Prostate gland (tissue), 2 donors: ENCODE measurements at regions not wholly inside any gene's neighbourhood (a gene's known extent, or its start where the extent isn't known, plus 50 kb on each side); places are given as distances from the start of the nearest gene placed in this dataset.

Experiments
- DNase-seq: peaks from one replicate; pipeline ENCODE4 v3.0.0-alpha.2; 2019; ENCODE audit warnings: low spot score
- H3K27ac ChIP-seq, 2 donors: fragments of 200-600 bp; sonication (generic); 2 replicates each; pipeline ENCODE4 v1.5.1; 2017 to 2019
- H3K27me3 ChIP-seq: fragments of 200-600 bp; sonication (generic); replicated peaks from 2 replicates; pipeline ENCODE4 v1.5.1; 2019; ENCODE audit not compliant: insufficient read depth
- H3K36me3 ChIP-seq, 2 donors: fragments of 200-600 bp; sonication (generic); 1 replicate in 1 of 2; 2 replicates in 1 of 2; pipeline versions ENCODE4 v1.5.1 to v1.8.1; 2017 to 2019
- H3K4me1 ChIP-seq: fragments of 200-600 bp; sonication (generic); replicated peaks from 2 replicates; pipeline ENCODE4 v1.5.1; 2019
- H3K4me3 ChIP-seq, 2 donors: fragments of 200-600 bp; sonication (generic); 2 replicates each; pipeline ENCODE4 v1.5.1; 2017 to 2019
- H3K9me3 ChIP-seq: fragments of 200-600 bp; sonication (generic); 2 replicates; pipeline ENCODE4 v1.5.1; 2017
- CTCF ChIP-seq, 4 experiments: fragments of 200-600 bp in 2 of 4; fragments of 450-650 bp in 2 of 4; sonication (generic) in 2 of 4; IDR thresholded peaks; 1 replicate in 3 of 4; 2 replicates in 1 of 4; pipeline ENCODE4 v1.5.1; 2016 to 2019; ENCODE audit warnings: antibody characterized with exemption in 4 of 4, mild to moderate bottlenecking in 2 of 4, moderate library complexity in 2 of 4
- POLR2A ChIP-seq: fragments of 450-650 bp; IDR thresholded peaks from one replicate; pipeline ENCODE4 v1.6.1; 2016; ENCODE audit warnings: antibody characterized with exemption, mild to moderate bottlenecking
- POLR2AphosphoS5 ChIP-seq: sonication (generic); formaldehyde crosslinking; IDR thresholded peaks from one replicate; pipeline ENCODE4 v1.6.1; 2017; ENCODE audit warnings: antibody characterized with exemption
- WGBS: methylation state at CpG from one replicate; pipeline ENCODE4 v1.1.5; 2018; 5-methylcytosine and 5-hydroxymethylcytosine counted together
- intact Hi-C: fragments of 100-400 bp; cut with DNase I; formaldehyde crosslinking; loops from one replicate; pipeline ENCODE4 v1.14.2; 2022

GRCh38 chr20:19121916-19122315 is 90.5 kb upstream of the SLC24A3 start:
- intact Hi-C loops, result no loop called here
- H3K4me1 ChIP-seq, result no peaks in the 10 kb centered on the region
- H3K4me3 ChIP-seq, result no peak overlapping the region
- H3K36me3 ChIP-seq, result no peaks in the 10 kb centered on the region
- no peaks in the 10 kb centered on the region for H3K27me3 ChIP-seq
- no peaks in the 10 kb centered on the region for H3K9me3 ChIP-seq
- no peak for TF ChIP-seq POLR2AphosphoS5
- no peak for TF ChIP-seq POLR2A
- no peak for TF ChIP-seq CTCF (IDR thresholded peaks at IDR 0.05)
- DNase-seq, result no peak
- no peak overlapping the region for H3K27ac ChIP-seq

- TF ChIP-seq POLR2AphosphoS5 (no peak), CTCF (IDR thresholded peaks at IDR 0.05) (no peak), POLR2A (no peak)
- H3K27ac ChIP-seq, result no peak overlapping the region
- intact Hi-C loops, result no loop called here
These were observed 90.0 kb upstream of the SLC24A3 start for GRCh38 chr20:19122395-19122794.

GRCh38 chr20:19125508-19125907 is 86.9 kb upstream of the SLC24A3 start:
- intact Hi-C loops, result no loop called here
- DNase-seq, result no peak
- Histone ChIP-seq H3K9me3 (no peaks in the 10 kb centered on the region), H3K4me3 (no peak overlapping the region), H3K4me1 (no peaks in the 10 kb centered on the region), H3K27ac (no peak overlapping the region), H3K36me3 (no peaks in the 10 kb centered on the region), H3K27me3 (no peaks in the 10 kb centered on the region)
- WGBS, result 83% methylated on average over 1 of the region's 1 CpG
- no peak for TF ChIP-seq POLR2AphosphoS5
- no peak for TF ChIP-seq CTCF (IDR thresholded peaks at IDR 0.05)
- no peak for TF ChIP-seq POLR2A

More at GRCh38 chr20:19122395-19122794, 90.0 kb upstream of the SLC24A3 start:
- no peaks in the 10 kb centered on the region for H3K9me3 ChIP-seq
- no peak overlapping the region for H3K4me3 ChIP-seq
- DNase-seq, result no peak
- H3K36me3 ChIP-seq, result no peaks in the 10 kb centered on the region
- no peaks in the 10 kb centered on the region for H3K27me3 ChIP-seq
- no peaks in the 10 kb centered on the region for H3K4me1 ChIP-seq

- Histone ChIP-seq H3K36me3 (no peaks in the 10 kb centered on the region), H3K4me1 (no peaks in the 10 kb centered on the region), H3K27me3 (no peaks in the 10 kb centered on the region), H3K4me3 (no peak overlapping the region), H3K27ac (no peak overlapping the region), H3K9me3 (no peaks in the 10 kb centered on the region)
- intact Hi-C loops, result no loop called here
- WGBS, result 87% methylated on average over 1 of the region's 1 CpG
- no peak for DNase-seq
- TF ChIP-seq CTCF (IDR thresholded peaks at IDR 0.05), result no peak
- TF ChIP-seq POLR2A, result no peak
- TF ChIP-seq POLR2AphosphoS5, result no peak
These were observed 83.1 kb upstream of the SLC24A3 start for GRCh38 chr20:19129306-19129705.

- Histone ChIP-seq H3K9me3 (no peaks in the 10 kb centered on the region), H3K27ac (no peak overlapping the region), H3K4me3 (no peak overlapping the region), H3K27me3 (no peaks in the 10 kb centered on the region), H3K36me3 (no peaks in the 10 kb centered on the region), H3K4me1 (no peaks in the 10 kb centered on the region)
- WGBS, result 29% methylated on average over 5 of the region's 5 CpGs
- no peak for TF ChIP-seq CTCF (IDR thresholded peaks at IDR 0.05)
- peak; percentile 66 for TF ChIP-seq POLR2AphosphoS5
- intact Hi-C loops, result no loop called here
- DNase-seq, result peak; percentile 59
These were observed 82.3 kb upstream of the SLC24A3 start for GRCh38 chr20:19129976-19130612.
